ENCODE measurements at regions not wholly inside any gene's neighbourhood (a gene's known extent, or its start where the extent isn't known, plus 50 kb on each side); places are given as distances from the start of the nearest gene placed in this dataset.
"Not testable (repeated sequence)": the region's sequence is repeated elsewhere in the genome, so short reads cannot be mapped to it uniquely, and the experiment has no call there.

- DNase-seq (ENCODE audit: low read depth): no peak
Measured at GRCh38 chr6:116982401-116982800, 105.4 kb downstream of the RFX6 start.

- DNase-seq (ENCODE audit: low read depth): no peak
Measured at GRCh38 chr6:116983375-116983774, 106.3 kb downstream of the RFX6 start.

- DNase-seq (ENCODE audit: low read depth): no peak
Measured at GRCh38 chr6:116986819-116987218, 109.8 kb downstream of the RFX6 start.

- no peak for DNase-seq (ENCODE audit: low read depth)
Measured at GRCh38 chr6:116990679-116991078, 113.6 kb downstream of the RFX6 start.

GRCh38 chr6:116992546-116992945, 115.5 kb downstream of the RFX6 start:
- no peak for DNase-seq (ENCODE audit: low read depth)

GRCh38 chr6:116994447-116994846, 117.4 kb downstream of the RFX6 start:
- DNase-seq (ENCODE audit: low read depth): no peak

GRCh38 chr6:116996842-116997241, 119.8 kb downstream of the RFX6 start:
- DNase-seq (ENCODE audit: low read depth): no peak

- no peak for DNase-seq (ENCODE audit: low read depth)
Measured at GRCh38 chr6:116997496-116997895, 120.5 kb downstream of the RFX6 start.

- DNase-seq (ENCODE audit: low read depth): no peak
Measured at GRCh38 chr6:117007659-117008058, 130.6 kb downstream of the RFX6 start.

- DNase-seq (ENCODE audit: low read depth): no peak
Measured at GRCh38 chr6:117008618-117009017, 131.6 kb downstream of the RFX6 start.

GRCh38 chr6:117014641-117015473, 137.8 kb downstream of the RFX6 start:
- not testable (repeated sequence) for DNase-seq (ENCODE audit: low read depth)

- DNase-seq (ENCODE audit: low read depth): not testable (repeated sequence)
Measured at GRCh38 chr6:117015474-117015804, 138.4 kb downstream of the RFX6 start.

GRCh38 chr6:117018771-117019170, 141.7 kb downstream of the RFX6 start:
- peak; percentile 24 for DNase-seq (ENCODE audit: low read depth)

- no peak for DNase-seq (ENCODE audit: low read depth)
Measured at GRCh38 chr6:117022774-117023173, 145.7 kb downstream of the RFX6 start.

GRCh38 chr6:117025310-117025709, 148.3 kb downstream of the RFX6 start:
- DNase-seq (ENCODE audit: low read depth): no peak

GRCh38 chr6:117028256-117028655, 151.2 kb downstream of the RFX6 start:
- no peak for DNase-seq (ENCODE audit: low read depth)

- DNase-seq (ENCODE audit: low read depth): no peak
Measured at GRCh38 chr6:117034547-117034946, 157.5 kb downstream of the RFX6 start.

- DNase-seq (ENCODE audit: low read depth): no peak
Measured at GRCh38 chr6:117034971-117035370, 157.9 kb downstream of the RFX6 start.

GRCh38 chr6:117050301-117050700, 173.3 kb downstream of the RFX6 start:
- no peak for DNase-seq (ENCODE audit: low read depth)

- DNase-seq (ENCODE audit: low read depth): no peak
Measured at GRCh38 chr6:117072134-117072533, 193.2 kb upstream of the VGLL2 start.

- DNase-seq (ENCODE audit: low read depth): no peak
Measured at GRCh38 chr6:117072781-117073180, 192.6 kb upstream of the VGLL2 start.

GRCh38 chr6:117074672-117075071, 190.7 kb upstream of the VGLL2 start:
- peak; percentile 2 for DNase-seq (ENCODE audit: low read depth)

GRCh38 chr6:117075218-117075617, 190.1 kb upstream of the VGLL2 start:
- DNase-seq (ENCODE audit: low read depth): no peak

- DNase-seq (ENCODE audit: low read depth): no peak
Measured at GRCh38 chr6:117076076-117076475, 189.3 kb upstream of the VGLL2 start.

Data from amniotic epithelial cell (primary cell).